HG02623 (cell line): ENCODE measurements at regions not wholly inside any gene's neighbourhood (a gene's known extent, or its start where the extent isn't known, plus 50 kb on each side); places are given as distances from the start of the nearest gene placed in this dataset.

ENCODE experiments used
- ATAC-seq: cut with Tn5 transposase; IDR thresholded peaks from one replicate; pipeline ENCODE4 v1.9.1; 2021; ENCODE audit warnings: moderate library complexity; ENCODE audit not compliant: unreplicated experiment

DNA sequence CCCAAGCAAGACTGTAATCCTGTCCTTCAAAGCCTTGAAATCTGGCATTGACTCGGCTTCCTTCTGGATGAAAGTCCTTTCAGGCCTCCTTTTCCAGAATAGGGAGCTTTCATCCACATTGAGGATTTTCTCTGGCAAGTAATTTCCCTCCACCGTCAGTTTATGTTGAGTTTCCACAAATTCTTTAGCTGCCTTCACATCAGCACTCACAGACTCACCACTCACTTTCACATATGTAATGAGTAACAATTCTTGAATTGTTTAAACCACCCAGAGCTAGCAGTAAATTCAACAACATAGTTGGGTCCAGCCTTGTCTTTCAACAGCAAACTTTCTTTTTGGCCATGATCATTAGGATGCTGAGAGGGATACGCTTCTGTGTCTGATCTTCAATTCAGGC is 84.3 kb upstream of the PRDM11 start:
- ATAC-seq: no peak

DNA sequence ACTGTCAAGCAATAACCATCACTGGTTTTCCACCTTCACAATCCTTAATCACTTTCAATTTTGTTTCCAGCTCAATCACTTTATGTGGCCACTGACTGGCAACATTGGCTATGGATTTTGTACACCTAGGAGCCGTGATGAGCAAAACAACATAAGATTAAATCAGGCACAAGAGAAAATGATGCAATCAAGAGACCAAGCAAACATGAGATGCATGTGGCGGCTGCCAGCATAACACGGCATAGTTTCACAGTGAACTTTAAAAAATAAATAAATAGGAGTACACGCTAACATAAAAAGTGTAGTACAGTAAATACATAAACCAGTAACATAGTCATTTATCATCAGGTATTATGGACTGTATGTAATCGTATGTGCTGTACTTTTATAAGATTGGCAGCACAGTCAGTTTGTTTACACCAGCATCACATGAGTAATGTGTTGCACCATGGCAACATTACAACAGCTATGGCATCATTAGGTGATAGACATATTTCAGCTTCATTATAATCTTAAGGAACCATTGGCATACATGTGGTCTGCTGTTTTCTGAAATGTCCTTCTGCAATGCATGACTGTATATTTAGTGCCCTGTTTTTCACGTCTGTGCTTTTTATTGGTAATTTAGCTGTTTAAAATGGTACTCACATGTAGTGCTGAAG is 83.3 kb upstream of the PRDM11 start:
- ATAC-seq: no peak

DNA sequence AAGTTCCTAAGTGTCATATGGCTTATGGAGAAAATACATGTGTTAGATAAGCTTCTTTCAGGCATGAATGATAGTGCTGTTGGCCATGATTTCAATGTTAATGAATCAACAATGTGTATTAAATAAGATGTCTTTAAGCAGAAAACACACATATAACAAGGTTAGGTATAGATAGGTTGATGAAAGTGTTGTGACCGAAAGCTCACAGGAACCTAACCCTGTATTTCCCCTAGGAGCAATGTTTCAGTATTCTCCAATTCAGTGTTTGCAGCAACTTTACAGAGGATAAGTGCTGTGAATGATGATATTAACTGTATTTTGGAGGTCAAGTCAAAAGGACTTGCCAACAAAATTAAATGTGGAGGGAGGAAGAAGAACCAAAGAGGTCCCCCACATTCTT is 82.8 kb upstream of the PRDM11 start:
- ATAC-seq: no peak

DNA sequence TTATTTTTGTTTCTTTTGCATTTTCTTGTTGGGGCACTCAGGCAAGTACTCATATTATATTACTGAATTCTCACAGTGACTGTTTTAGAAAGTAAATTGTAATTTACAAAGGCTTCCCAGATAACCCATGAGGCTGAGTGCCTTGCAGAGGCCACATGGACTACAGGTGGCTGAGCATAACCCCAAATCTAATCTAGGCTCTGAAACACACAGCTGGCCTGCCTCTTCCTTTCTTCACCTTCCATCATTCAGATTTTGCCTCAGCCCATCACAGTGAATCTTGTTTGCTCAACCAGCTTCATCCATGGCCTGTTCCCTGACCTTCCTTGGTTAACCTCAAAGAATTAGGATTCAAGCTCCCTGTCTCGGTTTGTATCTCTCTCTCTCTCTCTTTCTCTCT is 78.5 kb upstream of the PRDM11 start:
- no peak for ATAC-seq

DNA sequence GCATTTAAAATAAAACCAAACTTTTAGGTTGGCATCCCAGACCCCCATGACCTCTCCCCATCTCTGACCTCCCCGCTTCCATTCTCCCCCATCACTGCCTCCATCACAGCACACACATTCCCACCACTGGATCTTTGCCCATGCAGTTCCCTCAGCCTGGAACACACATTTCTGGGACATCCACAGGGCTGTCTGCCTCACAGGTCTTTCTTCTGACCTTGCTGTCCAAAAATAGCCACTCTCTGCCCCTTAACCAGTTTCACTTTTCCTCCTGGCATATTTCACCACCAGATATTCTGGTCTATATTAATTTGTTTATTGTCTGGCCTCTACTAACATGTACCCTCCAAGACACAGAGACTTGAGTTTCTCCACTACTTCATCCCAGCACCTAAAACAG is 75.2 kb upstream of the PRDM11 start:
- no peak for ATAC-seq

DNA sequence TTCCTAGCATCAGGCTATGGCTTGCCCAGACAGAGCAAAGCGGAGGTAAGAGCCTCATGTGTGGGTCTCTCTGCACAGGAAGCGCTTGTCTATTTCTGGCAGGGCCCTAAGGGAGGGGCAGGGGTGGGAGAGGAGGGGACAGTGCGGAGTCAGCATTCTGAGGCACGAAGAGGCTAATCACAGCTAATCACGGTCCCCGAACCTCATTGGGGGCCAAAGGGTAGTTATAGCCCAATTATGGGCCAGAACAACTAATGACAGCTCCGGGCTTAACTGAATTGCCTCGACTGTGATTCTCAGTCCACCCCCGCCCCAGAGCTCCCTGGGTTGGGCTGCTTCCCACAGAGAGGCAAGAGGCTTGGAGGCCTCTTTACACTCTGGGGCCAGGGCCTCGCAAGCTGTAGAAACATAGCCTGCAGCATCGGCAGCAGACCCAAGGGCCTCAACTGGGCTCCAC is 72.7 kb upstream of the PRDM11 start:
- ATAC-seq: no peak

DNA sequence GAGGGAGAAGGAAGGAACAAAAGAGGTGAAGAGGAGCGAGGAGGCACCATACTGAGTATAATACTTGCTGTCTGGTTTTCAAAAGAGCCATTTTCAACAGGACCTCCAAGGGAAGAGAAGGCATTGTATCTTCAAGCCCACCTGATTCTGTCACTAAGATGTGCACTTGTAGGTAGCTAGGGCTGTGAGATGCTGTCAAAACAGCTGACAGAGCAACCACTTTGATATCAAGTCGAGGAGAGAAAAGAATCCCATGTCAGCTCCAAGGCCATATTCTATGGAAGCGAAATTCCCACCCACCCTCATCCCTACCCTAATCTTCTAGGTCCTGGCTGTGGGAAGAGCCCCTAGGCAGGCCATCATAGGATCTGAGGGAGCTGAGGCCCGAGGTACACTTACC is 70.9 kb upstream of the PRDM11 start:
- ATAC-seq: no peak

DNA sequence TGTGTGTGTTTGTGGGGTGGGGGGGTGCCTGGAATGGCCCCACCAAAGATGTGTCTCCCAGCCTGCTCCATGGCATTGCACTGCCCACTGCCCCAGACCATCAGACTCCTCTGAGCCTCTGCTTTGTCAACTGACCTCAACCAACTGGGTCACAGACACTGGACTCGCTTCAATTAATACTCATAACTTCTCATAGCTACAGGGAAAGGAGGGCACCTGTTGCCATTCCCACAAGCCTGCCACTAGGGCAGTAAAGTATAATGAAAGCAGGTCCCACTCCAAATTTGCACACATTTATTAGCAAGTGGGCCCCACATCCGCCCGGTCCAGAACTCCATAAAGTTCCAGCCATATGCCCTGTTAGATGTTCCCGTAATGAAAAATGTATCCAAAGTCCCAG is 70.5 kb upstream of the PRDM11 start:
- ATAC-seq: no peak

DNA sequence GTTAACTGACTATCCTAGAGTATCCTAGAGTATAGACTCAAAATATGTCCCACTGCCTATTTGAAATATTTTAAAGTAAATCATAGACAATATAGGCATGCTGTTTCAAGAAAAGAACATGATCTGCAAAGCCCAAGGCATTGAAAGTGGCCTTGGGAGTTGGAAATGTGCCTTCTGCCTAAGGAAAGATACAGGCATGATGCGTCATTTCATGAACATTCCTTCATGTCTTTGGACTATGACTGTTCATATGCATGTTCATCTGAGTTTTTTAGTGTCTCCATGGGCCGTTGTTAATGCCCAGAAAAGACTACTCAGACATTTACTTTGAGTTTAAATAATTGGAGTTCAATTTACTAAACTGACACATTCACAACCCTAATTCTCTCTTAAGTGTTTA is 69.7 kb upstream of the PRDM11 start:
- ATAC-seq: no peak

DNA sequence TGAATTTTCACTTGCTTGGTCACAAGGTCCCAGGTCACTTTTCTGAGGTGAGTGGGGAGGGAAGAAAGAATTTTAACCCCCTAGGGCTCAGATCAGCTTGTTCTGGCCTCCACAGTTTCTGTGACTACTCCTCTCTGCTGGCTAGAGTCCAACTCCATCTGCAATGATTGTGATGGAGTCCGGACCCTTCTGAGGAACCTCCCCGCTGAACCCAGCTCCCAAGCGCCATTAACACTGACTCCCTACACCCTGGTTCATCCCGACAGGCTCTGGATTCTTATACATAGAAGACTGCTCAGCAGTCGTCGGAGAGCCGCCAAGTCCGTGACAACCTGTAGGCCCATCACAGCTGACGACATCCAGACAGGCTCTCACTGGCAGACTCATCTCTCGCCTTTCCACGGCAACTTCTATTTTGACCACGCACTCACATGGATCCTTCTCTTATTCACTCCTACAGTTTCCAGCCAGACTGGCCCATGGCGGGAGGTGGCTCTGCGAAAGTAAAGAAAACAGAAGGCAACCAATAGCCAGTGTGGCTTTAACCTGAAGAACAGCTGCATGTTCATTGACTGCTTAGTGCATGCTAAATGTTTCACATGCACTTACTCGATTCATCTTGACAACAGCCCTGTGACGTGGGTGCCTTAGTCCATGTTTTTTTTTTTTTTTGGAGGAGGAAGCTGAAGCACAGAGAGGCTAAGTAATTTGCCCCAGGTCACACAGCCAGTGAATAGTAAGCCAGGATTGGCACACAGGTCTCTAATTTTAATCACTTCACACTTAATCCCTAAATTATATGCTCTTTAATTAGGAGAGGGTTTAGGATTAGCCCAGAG is 68.0 kb upstream of the PRDM11 start:
- no peak for ATAC-seq

DNA sequence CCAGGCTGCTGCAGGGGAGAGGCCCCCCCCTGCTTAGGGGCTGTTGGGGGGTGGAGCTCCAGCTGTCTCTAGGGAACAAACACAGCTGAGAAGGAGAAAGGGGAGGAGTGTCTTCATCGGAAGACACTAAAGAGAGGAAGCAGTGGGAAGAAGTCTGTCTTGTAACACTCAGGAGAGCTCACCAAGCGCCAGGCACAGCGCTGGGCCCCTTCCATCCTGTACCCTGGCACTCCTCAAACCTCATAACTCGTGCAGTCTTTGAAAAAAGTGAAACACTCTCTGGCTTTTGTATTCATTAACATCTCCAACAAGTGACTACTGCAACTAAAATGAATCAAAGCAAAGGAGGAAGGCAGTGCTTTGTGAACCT is 67.4 kb upstream of the PRDM11 start:
- ATAC-seq: no peak

DNA sequence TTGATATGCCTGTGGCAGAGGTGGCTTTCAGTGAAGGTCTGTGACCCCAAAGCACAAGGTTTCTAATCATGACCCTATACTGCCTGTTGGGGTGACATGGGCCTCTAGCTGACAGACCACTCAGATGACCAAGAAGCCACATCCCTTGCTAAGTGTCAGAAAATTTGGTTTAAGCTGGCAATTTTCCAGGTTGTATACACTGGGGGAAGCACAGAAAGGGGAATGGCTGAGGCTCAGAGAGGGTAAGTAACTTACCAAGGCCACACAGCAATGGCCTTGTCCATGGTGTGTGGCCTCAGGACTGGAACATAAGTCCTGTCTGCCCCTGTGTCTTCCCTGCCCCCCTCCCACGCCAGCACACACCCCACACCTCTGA is 66.9 kb upstream of the PRDM11 start:
- no peak for ATAC-seq

DNA sequence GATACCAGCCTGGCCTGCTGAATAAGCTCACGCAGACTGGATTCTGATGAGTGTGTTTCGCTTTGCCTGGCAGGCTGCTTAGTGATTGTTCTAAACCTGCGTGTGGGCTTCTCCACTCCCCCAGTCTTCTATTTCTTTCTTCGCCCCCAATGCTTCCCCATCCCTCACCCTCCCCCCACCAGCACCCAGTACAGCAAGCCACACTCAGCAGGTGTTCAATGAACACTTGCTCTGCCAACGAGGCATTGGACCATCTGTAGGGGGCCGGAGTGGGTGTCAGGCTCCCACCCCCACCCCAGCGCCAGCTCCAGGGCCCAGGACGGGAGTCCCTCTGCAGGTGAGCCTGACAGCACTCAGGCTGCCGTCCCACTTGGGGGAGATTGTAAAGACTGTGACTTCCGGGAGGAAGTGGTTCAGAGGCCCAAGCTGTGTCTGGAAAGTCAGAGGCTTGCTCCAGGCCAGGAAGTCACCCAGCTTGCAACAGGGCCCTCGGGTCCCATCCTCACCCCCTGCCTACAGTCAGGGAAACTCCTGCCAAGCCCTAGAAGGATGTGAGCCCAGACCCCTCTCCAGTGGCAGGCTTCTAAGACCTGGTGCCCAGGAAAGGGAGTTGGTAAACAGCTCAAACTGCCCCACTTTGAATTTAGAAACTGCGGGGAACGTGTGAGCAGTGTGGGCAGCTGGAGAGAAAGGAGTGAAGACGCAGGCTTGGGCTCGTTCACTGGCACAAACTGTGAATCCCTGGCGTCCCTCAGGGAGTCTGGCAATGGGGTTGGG is 66.3 kb upstream of the PRDM11 start:
- no peak for ATAC-seq

DNA sequence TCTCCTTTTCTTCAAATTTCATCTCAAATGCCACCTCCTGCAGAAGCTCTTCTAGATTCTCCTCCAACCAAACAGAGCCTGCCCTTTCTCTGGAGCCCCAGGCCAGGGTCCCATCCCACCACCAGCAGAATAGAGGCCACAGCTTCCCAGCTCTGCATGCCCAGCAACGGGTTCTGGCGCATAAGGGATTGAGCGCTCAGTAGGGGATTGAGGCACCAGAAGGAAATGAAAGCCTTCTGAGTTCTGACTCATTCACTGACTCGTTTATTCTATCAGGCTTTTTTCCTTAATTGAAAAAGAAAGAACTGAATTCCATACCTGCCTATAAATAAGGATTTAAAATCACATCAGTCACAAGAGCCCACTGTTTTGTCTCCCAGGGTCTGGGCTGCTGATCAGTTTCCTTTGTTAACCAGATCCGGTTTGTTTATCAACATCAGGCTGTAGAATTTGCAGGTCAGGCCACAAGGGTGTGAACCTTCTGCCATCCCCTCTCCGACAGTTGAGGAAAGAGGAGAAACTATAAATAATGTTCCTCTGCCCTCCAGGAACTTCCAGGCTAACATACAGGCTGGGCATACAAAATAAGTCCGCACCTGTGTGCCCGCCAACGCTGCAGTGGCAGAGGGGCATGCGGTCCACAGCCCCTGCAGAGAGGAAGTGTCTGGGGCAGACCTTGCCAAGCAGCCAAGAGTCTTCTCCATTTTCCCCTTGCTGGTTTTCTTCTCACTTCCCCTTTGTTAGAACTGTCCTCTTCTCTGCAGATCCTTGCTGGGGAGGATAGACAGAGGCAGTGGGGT is 63.5 kb upstream of the PRDM11 start:
- no peak for ATAC-seq

DNA sequence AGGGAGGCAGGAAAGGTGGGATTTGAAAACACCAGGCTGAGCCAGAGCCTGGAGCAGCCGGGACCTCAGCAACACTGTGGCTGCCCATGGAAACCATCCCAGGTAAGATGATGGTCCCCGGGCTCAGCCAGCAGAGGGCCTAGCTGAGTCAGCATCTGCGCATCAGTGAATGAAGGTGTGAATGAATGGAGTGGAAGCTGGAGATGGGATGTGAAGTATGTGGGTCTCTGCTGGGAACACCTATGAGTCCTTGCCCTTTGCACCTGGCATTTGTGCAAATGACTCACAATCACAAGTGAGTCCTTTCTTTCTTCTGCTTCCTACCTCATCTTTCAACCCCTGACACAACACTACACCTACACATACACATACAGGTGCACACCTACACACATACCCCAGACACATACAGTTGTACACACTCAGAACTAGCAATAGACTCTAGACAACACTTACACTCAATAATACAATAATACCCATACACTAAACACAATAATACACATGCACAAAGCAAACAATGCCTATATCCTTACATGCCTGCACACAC is 62.8 kb upstream of the PRDM11 start:
- ATAC-seq: no peak

DNA sequence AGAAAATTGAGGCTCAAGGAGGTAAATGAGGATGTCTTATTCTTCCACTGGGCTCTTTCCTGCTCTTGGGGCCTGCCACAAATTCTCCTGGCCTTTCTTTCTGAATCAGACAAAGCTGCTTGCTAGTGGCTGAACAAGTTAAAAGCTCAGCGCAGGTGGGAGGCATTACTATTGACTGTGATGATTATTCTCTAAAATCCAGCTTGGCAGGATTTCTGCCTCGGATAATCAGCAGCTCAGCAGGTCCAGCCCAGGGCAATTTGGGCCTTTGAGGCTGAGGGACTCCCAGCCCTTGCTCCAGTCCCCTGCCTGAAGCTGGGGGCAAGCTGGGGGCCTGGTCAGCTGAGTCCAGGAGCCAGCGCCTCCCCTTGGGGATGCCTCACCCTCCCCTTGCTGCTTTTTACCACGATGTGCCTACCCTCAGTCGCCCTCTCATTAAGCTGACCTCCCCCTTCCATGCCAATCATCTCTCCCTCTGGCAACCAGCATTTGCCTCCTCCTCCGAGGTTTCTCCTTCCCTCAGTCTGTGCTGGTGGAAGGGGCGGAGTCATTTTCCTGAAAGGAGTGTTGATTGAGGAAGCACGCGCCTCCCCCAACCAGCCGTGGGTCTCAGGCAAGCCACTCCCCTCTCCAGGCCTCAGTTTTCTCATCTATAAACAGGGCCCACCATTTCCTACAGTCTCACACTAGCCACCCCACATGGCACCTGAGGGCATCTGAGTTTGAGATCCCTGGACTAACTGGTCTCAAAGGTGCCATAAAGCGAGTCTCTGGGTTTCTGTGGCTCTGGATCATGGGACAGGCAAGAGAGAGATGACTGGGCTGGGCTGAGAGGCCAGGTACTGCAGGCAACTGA is 60.6 kb upstream of the PRDM11 start:
- no peak for ATAC-seq

DNA sequence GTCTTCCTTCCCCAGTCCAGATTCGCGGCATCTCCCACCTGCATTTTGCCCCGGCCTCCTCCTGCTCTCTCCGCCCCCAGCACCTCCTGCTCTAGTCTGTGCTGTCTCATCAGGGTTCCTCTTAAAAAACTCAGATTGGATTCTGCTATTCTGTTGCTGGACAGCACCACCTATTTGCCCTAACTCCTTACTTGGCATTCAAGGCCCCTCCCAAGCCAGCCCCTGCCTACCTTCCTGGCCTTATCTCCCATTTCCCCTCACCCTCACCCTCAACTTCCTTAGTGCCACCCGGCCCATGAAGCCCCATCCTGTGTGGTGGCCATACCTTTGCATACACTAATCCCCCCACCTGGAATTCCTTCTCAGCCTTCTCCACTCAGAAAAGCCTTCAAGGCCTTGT is 59.9 kb upstream of the PRDM11 start:
- ATAC-seq: no peak

DNA sequence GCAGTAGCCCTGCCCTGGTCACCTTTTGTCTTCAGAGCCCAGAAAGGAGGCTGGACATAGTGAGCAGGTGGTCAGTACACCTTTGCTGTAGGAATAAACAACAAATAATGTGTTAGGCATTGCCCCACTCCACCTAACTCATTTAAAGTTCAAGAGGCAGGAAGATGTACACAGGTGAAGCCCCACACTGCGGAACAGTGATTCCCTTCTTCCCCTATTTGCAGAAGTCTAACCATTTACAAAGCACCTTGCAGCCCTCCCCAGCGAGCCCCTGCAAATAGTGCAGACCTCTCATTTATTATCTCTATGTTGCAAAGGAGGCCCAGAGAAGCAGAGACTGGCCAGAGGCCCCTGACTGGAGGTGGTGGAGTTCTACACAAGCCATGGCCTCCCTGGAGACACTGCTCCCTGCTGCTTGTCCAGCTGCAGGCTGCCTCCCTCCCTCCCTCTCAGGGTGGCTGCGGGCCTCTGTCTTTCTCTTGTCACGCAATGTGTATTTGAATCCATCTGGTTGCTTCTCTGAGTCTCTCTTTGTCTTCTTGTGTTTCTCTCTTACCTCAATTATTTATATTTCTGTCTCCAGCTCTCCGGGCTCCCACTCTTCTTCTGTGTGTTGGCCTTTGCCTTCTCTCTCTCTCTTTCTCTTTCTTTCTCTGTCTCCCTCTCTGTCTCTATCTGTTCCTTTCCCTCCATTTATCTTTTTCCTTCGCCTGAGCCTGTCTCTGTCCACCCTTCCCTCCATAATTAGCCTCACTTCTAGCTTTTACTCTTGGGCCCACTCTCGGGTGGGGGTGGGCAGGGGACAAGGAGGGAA is 59.1 kb upstream of the PRDM11 start:
- no peak for ATAC-seq

DNA sequence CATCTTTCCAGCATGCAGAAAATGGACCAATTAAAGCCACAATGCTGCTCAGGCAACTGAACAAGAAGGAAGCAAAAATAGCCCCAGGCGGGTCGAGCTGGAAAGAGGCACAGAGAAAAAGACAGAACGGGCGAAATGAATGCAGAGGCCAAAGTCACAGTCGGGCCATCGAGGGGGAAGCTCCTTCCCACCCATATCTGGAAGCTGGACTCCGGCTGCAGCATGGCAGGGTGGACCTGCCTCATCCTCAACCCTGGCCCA is 58.6 kb upstream of the PRDM11 start:
- ATAC-seq: no peak
